ENCODE measurements at regions not wholly inside any gene's neighbourhood (a gene's known extent, or its start where the extent isn't known, plus 50 kb on each side); places are given as distances from the start of the nearest gene placed in this dataset.

GRCh38 chr16:85319984-85320440, 207.7 kb upstream of the CIBAR2 start:
- no peak for TF ChIP-seq POLR2AphosphoS5 (IDR thresholded peaks at IDR 0.05; ENCODE audit: low read depth, low read length)
- TF ChIP-seq SIN3A (IDR thresholded peaks at IDR 0.05; ENCODE audit: borderline replicate concordance, insufficient read depth, low read length) = no peak
- TF ChIP-seq REST (IDR thresholded peaks at IDR 0.05; ENCODE audit: insufficient read depth in 1 of 2, low read depth in 2 of 2, low read length in 2 of 2) = no peak
- no peak for TF ChIP-seq TAF1 (IDR thresholded peaks at IDR 0.05; ENCODE audit: borderline replicate concordance, insufficient read depth, low read length)
- TF ChIP-seq FOXP2 (optimal IDR thresholded peaks at IDR 0.05; ENCODE audit: borderline replicate concordance, extremely low read depth, extremely low read length, insufficient read depth) = no peak

- TF ChIP-seq FOXP2 (optimal IDR thresholded peaks at IDR 0.05; ENCODE audit: borderline replicate concordance, extremely low read depth, extremely low read length, insufficient read depth) = no peak
- TF ChIP-seq POLR2AphosphoS5 (IDR thresholded peaks at IDR 0.05; ENCODE audit: low read depth, low read length) = no peak
- TF ChIP-seq REST (IDR thresholded peaks at IDR 0.05; ENCODE audit: insufficient read depth in 1 of 2, low read depth in 2 of 2, low read length in 2 of 2) = no peak
- TF ChIP-seq TAF1 (IDR thresholded peaks at IDR 0.05; ENCODE audit: borderline replicate concordance, insufficient read depth, low read length) = no peak
- no peak for TF ChIP-seq SIN3A (IDR thresholded peaks at IDR 0.05; ENCODE audit: borderline replicate concordance, insufficient read depth, low read length)
These were observed 208.6 kb upstream of the CIBAR2 start for GRCh38 chr16:85320677-85321385.

GRCh38 chr16:85321509-85322271, 209.4 kb upstream of the CIBAR2 start:
- TF ChIP-seq REST (IDR thresholded peaks at IDR 0.05; ENCODE audit: insufficient read depth in 1 of 2, low read depth in 2 of 2, low read length in 2 of 2) (no peak), SIN3A (IDR thresholded peaks at IDR 0.05; ENCODE audit: borderline replicate concordance, insufficient read depth, low read length) (no peak), POLR2AphosphoS5 (IDR thresholded peaks at IDR 0.05; ENCODE audit: low read depth, low read length) (no peak), FOXP2 (optimal IDR thresholded peaks at IDR 0.05; ENCODE audit: borderline replicate concordance, extremely low read depth, extremely low read length, insufficient read depth) (peak; percentile 32)

GRCh38 chr16:85323230-85323960, 211.1 kb upstream of the CIBAR2 start:
- TF ChIP-seq SIN3A (IDR thresholded peaks at IDR 0.05; ENCODE audit: borderline replicate concordance, insufficient read depth, low read length) = no peak
- TF ChIP-seq REST (IDR thresholded peaks at IDR 0.05; ENCODE audit: insufficient read depth in 1 of 2, low read depth in 2 of 2, low read length in 2 of 2) = no peak
- TF ChIP-seq POLR2AphosphoS5 (IDR thresholded peaks at IDR 0.05; ENCODE audit: low read depth, low read length) = no peak
- no peak for TF ChIP-seq TAF1 (IDR thresholded peaks at IDR 0.05; ENCODE audit: borderline replicate concordance, insufficient read depth, low read length)
- TF ChIP-seq FOXP2 (optimal IDR thresholded peaks at IDR 0.05; ENCODE audit: borderline replicate concordance, extremely low read depth, extremely low read length, insufficient read depth) = no peak
